WERI-Rb-1 (cell line): ENCODE measurements at regions not wholly inside any gene's neighbourhood (a gene's known extent, or its start where the extent isn't known, plus 50 kb on each side); places are given as distances from the start of the nearest gene placed in this dataset.

Experiments
- DNase-seq: peaks from one replicate; pipeline ENCODE4 v3.0.0-alpha.2; 2020
- H3K27ac ChIP-seq: fragments of 250-450 bp; sonication (Bioruptor Pico); 2 replicates; pipeline ENCODE4 v1.5.1; 2020; ENCODE audit warnings: mild to moderate bottlenecking, moderate library complexity
- H3K27me3 ChIP-seq: fragments of 250-450 bp; sonication (Bioruptor Pico); 2 replicates; pipeline ENCODE4 v1.5.1; 2021; ENCODE audit warnings: mild to moderate bottlenecking, low read depth, moderate library complexity; ENCODE audit not compliant: insufficient read depth, severe bottlenecking
- H3K36me3 ChIP-seq: fragments of 250-450 bp; sonication (Bioruptor Pico); 2 replicates; pipeline ENCODE4 v1.5.1; 2020; ENCODE audit warnings: mild to moderate bottlenecking, moderate library complexity
- H3K4me3 ChIP-seq: 2 replicates; pipeline ENCODE4 v1.5.1; 2011; ENCODE audit warnings: low read depth, mild to moderate bottlenecking, control low read depth, low read length
- H3K9me3 ChIP-seq: fragments of 250-450 bp; sonication (Bioruptor Pico); 2 replicates; pipeline ENCODE4 v1.5.1; 2021; ENCODE audit warnings: mild to moderate bottlenecking, moderate library complexity; ENCODE audit not compliant: severe bottlenecking
- TF ChIP-seq, protein P1 (sequence below): IDR thresholded peaks from 2 replicates; pipeline ENCODE4 v1.5.1; 2011; ENCODE audit warnings: low read depth, mild to moderate bottlenecking, control low read depth, inconsistent platforms, low read length

DNA sequence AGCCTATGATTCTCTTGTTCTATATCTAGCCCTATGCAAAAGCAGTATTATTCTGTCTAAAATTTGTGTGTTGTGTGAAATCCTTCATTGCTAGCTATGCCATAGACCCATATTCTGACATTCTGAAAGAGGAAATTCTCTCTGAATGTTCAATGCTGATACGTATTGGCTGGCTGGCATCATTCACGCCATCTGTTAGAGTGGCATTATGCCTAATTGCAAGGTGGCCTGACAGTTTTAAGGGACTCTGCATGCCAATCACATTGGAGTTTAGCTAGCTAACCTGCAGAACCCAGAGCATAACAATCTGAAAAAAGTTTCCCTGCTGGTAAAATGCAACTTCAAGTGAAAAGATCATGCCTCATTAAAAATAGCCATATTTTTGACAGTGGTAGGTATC, 316.0 kb downstream of the SOX11 start:
- Histone ChIP-seq H3K27ac (no peak overlapping the region), H3K4me3 (no peak overlapping the region), H3K27me3 (no peaks in the 10 kb centered on the region), H3K36me3 (no peaks in the 10 kb centered on the region), H3K9me3 (no peaks in the 10 kb centered on the region)
- no peak for DNase-seq
- TF ChIP-seq, protein P1, sequence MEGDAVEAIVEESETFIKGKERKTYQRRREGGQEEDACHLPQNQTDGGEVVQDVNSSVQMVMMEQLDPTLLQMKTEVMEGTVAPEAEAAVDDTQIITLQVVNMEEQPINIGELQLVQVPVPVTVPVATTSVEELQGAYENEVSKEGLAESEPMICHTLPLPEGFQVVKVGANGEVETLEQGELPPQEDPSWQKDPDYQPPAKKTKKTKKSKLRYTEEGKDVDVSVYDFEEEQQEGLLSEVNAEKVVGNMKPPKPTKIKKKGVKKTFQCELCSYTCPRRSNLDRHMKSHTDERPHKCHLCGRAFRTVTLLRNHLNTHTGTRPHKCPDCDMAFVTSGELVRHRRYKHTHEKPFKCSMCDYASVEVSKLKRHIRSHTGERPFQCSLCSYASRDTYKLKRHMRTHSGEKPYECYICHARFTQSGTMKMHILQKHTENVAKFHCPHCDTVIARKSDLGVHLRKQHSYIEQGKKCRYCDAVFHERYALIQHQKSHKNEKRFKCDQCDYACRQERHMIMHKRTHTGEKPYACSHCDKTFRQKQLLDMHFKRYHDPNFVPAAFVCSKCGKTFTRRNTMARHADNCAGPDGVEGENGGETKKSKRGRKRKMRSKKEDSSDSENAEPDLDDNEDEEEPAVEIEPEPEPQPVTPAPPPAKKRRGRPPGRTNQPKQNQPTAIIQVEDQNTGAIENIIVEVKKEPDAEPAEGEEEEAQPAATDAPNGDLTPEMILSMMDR, result no peak

DNA sequence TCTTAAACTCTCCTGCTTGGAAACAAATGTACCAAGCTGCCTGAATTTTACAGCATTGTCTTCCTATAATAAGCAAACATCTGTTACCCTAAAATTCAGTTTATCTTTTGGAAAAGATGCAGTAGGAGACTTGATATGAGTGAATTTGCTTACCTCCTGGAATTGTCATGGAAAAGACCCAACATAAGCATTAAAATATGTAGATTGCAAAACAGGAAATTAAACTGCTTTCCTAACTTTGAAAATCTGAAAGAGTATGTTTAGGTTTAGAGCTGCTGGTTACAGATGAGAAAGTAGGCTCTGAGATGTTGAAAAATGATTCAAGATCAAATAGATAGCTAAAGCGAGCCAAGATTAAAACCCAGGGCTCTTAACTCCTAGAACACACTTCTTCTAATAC, 316.5 kb downstream of the SOX11 start:
- Histone ChIP-seq H3K36me3 (no peaks in the 10 kb centered on the region), H3K9me3 (no peaks in the 10 kb centered on the region), H3K27me3 (no peaks in the 10 kb centered on the region), H3K27ac (no peak overlapping the region), H3K4me3 (no peak overlapping the region)
- no peak for DNase-seq
- TF ChIP-seq, protein P1, result no peak

DNA sequence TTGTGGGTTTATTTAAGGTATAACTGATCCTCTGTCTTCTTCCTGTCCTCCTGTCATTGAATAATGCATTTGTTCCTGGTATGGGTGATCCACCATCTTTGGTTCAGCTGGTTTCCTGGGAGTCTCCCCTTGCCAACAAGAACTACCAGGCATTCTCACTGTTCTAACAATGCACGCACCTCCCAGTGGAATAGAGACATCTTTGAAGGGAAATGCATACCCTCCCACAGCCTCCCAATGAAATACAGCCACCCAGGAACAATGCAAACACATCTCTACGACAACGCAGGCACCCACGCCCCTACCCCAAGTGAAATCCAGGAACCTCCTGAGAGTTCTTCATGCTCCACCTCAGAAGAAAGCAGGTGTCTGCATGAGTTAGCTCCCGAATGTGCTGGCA, 318.0 kb downstream of the SOX11 start:
- H3K4me3 ChIP-seq, result no peak overlapping the region
- DNase-seq, result no peak

DNA sequence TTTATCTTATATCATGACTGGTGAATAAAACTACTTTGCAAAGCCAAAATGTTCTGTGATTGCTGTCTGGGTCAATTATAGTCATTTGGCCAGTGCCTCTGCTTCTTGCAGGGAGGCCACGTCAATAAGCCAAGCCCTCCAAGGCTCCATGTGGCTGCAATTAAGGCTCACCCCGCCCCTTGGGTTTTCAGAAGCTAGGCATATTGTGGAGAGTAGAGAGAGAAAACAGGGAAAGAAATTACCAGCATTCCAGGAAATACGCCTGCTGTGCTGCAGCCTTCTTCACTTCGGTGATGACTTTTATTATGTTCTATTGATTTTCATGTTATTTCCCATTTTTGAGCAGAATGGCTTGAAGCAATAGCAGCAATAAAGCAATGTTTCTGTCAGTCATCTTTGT, 319.7 kb downstream of the SOX11 start:
- H3K36me3 ChIP-seq, result no peaks in the 10 kb centered on the region
- no peak overlapping the region for H3K4me3 ChIP-seq
- H3K27me3 ChIP-seq, result no peaks in the 10 kb centered on the region
- H3K27ac ChIP-seq, result no peak overlapping the region
- H3K9me3 ChIP-seq, result no peaks in the 10 kb centered on the region
- DNase-seq, result no peak
- TF ChIP-seq, protein P1, result no peak

More for the DNA sequence above, 318.0 kb downstream of the SOX11 start:
- TF ChIP-seq, protein P1, result no peak
- no peaks in the 10 kb centered on the region for H3K36me3 ChIP-seq
- H3K27me3 ChIP-seq, result no peaks in the 10 kb centered on the region
- no peak overlapping the region for H3K27ac ChIP-seq
- H3K9me3 ChIP-seq, result no peaks in the 10 kb centered on the region

DNA sequence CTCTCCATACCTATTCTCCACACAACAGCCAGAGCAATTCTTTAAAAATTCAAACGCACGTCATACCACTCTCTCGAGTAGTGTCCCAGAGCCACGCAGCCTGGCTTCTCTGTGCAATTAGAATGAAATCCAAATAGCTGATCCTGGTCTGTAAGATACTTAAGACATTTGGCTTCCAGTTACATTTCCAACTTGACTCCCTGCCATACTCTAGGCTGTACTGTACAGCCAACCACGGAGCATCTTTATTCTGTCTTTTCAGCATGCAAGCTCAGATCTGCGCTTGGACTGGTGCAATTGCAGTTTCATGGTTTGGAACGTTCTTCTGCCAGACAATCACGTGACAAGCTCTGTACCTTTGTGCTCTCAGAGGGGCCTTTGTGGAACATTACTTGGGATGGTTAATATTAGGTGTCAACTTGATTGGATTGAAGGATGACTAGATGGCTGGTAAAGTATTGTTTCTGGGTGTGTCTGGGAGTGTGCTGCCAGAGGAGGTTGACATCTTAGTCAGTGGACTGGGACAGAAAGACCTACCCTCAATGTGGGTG, 325.6 kb downstream of the SOX11 start:
- Histone ChIP-seq H3K9me3 (no peaks in the 10 kb centered on the region), H3K27me3 (no peaks in the 10 kb centered on the region), H3K4me3 (no peak overlapping the region), H3K27ac (no peak overlapping the region), H3K36me3 (no peaks in the 10 kb centered on the region)
- TF ChIP-seq, protein P1, result no peak
- no peak for DNase-seq

DNA sequence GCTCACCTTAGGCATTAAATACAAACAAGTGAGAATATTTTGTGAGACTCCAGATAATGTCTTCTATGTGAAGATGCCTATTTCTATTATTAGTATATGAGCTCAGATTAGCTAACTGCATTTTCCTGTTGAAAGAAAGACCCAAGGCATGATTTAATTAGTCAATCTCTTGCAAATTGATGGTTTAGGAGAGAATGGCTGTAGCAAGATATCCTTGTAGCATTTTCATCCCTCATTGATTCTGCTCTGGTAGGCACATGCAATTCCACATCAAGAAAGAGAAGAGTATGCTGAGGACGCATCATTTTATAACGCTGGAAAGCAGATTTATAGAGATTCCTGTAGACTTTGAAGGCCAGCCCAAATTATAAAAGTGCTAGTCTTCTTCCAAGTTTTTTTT, 332.0 kb downstream of the SOX11 start:
- H3K4me3 ChIP-seq, result no peak overlapping the region
- no peak for DNase-seq
- TF ChIP-seq, protein P1, result no peak
- no peaks in the 10 kb centered on the region for H3K27me3 ChIP-seq
- H3K9me3 ChIP-seq, result no peaks in the 10 kb centered on the region
- H3K27ac ChIP-seq, result no peak overlapping the region
- H3K36me3 ChIP-seq, result no peaks in the 10 kb centered on the region
